Body of pancreas (tissue), 4 donors: ENCODE measurements at regions not wholly inside any gene's neighbourhood (a gene's known extent, or its start where the extent isn't known, plus 50 kb on each side); places are given as distances from the start of the nearest gene placed in this dataset.

ENCODE experiments used
- POLR2A ChIP-seq, 3 donors: fragments of 450-650 bp; IDR thresholded peaks; one replicate each; pipeline ENCODE4 v1.6.1; 2016; ENCODE audit warnings: antibody characterized with exemption in 3 of 3, mild to moderate bottlenecking in 2 of 3
- TF ChIP-seq, protein P1 (sequence below), 7 experiments: fragments of 450-650 bp in 4 of 7; fragments of 200-600 bp in 3 of 7; sonication (generic) in 3 of 7; IDR thresholded peaks; one replicate each; pipeline ENCODE4 v1.5.1; 2016 to 2019; ENCODE audit warnings: antibody characterized with exemption in 7 of 7

DNA sequence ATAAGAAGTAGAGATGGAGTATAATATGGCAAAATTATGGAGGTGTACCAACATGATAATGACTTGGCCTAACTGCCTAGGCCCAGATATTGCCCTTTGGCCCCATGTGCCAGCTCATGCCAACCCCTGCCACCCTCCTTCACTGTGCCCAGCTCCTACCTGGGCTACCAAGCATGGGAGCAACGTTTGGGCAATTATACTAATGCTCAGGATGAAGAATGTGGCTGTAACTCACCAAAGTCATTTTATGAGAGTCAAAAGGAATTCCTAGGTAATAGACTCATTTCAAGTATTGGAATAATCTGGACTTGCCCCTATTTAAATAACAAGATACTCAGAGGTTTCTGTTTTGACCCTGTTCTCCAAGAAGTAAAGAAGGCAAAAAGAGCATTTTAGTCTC, 240.2 kb upstream of the IL12A start:
- TF ChIP-seq POLR2A (IDR thresholded peaks at IDR 0.05), result no peak
- TF ChIP-seq, protein P1, sequence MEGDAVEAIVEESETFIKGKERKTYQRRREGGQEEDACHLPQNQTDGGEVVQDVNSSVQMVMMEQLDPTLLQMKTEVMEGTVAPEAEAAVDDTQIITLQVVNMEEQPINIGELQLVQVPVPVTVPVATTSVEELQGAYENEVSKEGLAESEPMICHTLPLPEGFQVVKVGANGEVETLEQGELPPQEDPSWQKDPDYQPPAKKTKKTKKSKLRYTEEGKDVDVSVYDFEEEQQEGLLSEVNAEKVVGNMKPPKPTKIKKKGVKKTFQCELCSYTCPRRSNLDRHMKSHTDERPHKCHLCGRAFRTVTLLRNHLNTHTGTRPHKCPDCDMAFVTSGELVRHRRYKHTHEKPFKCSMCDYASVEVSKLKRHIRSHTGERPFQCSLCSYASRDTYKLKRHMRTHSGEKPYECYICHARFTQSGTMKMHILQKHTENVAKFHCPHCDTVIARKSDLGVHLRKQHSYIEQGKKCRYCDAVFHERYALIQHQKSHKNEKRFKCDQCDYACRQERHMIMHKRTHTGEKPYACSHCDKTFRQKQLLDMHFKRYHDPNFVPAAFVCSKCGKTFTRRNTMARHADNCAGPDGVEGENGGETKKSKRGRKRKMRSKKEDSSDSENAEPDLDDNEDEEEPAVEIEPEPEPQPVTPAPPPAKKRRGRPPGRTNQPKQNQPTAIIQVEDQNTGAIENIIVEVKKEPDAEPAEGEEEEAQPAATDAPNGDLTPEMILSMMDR (IDR thresholded peaks at IDR 0.05), result no peak
